Neural progenitor cell (in vitro differentiated cells): ENCODE measurements at regions not wholly inside any gene's neighbourhood (a gene's known extent, or its start where the extent isn't known, plus 50 kb on each side); places are given as distances from the start of the nearest gene placed in this dataset.

Source experiments
- EZH2 ChIP-seq: fragments of 200-600 bp; sonication (generic); IDR thresholded peaks from 2 replicates; pipeline ENCODE4 v1.6.1; 2017; ENCODE audit warnings: antibody characterized with exemption, mild to moderate bottlenecking, moderate library complexity
- EZH2phosphoT487 ChIP-seq: fragments of 200-600 bp; sonication (generic); IDR thresholded peaks from 2 replicates; pipeline ENCODE4 v1.6.1; 2017; ENCODE audit warnings: antibody characterized with exemption

DNA sequence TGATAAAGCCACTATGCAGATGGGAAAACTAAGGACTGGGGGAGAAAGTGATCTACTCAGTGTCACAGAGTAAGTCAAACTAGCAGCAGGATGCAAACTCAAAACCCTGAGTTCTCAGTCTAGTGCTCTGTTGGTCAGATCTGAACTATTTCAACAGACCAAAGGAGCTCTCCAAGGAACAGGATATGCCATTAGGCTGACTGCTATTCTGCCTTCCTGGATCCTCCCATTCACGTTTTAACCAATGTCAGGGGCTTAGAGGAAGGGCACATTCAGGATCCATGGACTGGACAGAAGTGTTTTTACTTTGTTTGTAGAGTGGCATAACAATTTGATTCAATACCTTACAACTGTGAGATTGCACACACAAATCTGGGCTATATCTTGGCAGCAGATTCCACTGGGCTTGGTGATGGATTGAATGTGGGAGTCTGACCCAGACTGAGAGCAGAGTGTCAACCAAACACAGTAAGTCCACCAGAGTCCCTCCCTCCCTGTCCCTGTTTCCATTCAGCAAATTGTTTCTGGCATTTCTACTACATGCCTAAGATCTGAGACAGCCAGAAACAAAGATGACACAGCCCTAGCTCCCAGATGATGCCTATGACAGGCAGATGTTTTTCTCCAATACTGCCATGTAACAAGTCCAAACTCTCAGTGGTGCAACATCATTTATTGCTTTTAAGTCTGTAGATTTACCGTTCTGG, 337.8 kb upstream of the CDH5 start:
- TF ChIP-seq EZH2phosphoT487 (no peak), EZH2 (no peak)
